ENCODE measurements at regions not wholly inside any gene's neighbourhood (a gene's known extent, or its start where the extent isn't known, plus 50 kb on each side); places are given as distances from the start of the nearest gene placed in this dataset.

- H3K4me3 ChIP-seq (replicated peaks; ENCODE audit: low read depth, low read length): no peak overlapping the region
- no peak for TF ChIP-seq CTCF (IDR thresholded peaks at IDR 0.05; ENCODE audit: low read depth, low read length, missing control alignments)
- no peak for DNase-seq (ENCODE audit: extremely low read depth, low read depth)
These were observed 433.0 kb downstream of the DNAH5 start for GRCh38 chr5:13511442-13511841.

- TF ChIP-seq CTCF (IDR thresholded peaks at IDR 0.05; ENCODE audit: low read depth, low read length, missing control alignments): no peak
- DNase-seq (ENCODE audit: extremely low read depth, low read depth): no peak
- no peak overlapping the region for H3K4me3 ChIP-seq (replicated peaks; ENCODE audit: low read depth, low read length)
These were observed 433.9 kb downstream of the DNAH5 start for GRCh38 chr5:13510616-13511015.

GRCh38 chr5:13508559-13508958 lies 435.9 kb downstream of the DNAH5 start:
- no peak for DNase-seq (ENCODE audit: extremely low read depth, low read depth)
- H3K4me3 ChIP-seq (replicated peaks; ENCODE audit: low read depth, low read length): no peak overlapping the region
- no peak for TF ChIP-seq CTCF (IDR thresholded peaks at IDR 0.05; ENCODE audit: low read depth, low read length, missing control alignments)

- TF ChIP-seq CTCF (IDR thresholded peaks at IDR 0.05; ENCODE audit: low read depth, low read length, missing control alignments): no peak
- no peak overlapping the region for H3K4me3 ChIP-seq (replicated peaks; ENCODE audit: low read depth, low read length)
- DNase-seq (ENCODE audit: extremely low read depth, low read depth): no peak
These were observed 439.2 kb downstream of the DNAH5 start for GRCh38 chr5:13505326-13505725.

GRCh38 chr5:13503017-13503416 lies 441.5 kb downstream of the DNAH5 start:
- no peak for TF ChIP-seq CTCF (IDR thresholded peaks at IDR 0.05; ENCODE audit: low read depth, low read length, missing control alignments)

GRCh38 chr5:13501176-13501575 lies 443.3 kb downstream of the DNAH5 start:
- DNase-seq (ENCODE audit: extremely low read depth, low read depth): no peak
- no peak for TF ChIP-seq CTCF (IDR thresholded peaks at IDR 0.05; ENCODE audit: low read depth, low read length, missing control alignments)
- no peak overlapping the region for H3K4me3 ChIP-seq (replicated peaks; ENCODE audit: low read depth, low read length)

More at GRCh38 chr5:13503017-13503416, 441.5 kb downstream of the DNAH5 start:
- no peak for DNase-seq (ENCODE audit: extremely low read depth, low read depth)
- no peak overlapping the region for H3K4me3 ChIP-seq (replicated peaks; ENCODE audit: low read depth, low read length)

GRCh38 chr5:13498279-13498678 lies 446.2 kb downstream of the DNAH5 start:
- no peak for TF ChIP-seq CTCF (IDR thresholded peaks at IDR 0.05; ENCODE audit: low read depth, low read length, missing control alignments)
- no peak overlapping the region for H3K4me3 ChIP-seq (replicated peaks; ENCODE audit: low read depth, low read length)
- DNase-seq (ENCODE audit: extremely low read depth, low read depth): no peak
